ENCODE measurements at regions not wholly inside any gene's neighbourhood (a gene's known extent, or its start where the extent isn't known, plus 50 kb on each side); places are given as distances from the start of the nearest gene placed in this dataset.

DNA sequence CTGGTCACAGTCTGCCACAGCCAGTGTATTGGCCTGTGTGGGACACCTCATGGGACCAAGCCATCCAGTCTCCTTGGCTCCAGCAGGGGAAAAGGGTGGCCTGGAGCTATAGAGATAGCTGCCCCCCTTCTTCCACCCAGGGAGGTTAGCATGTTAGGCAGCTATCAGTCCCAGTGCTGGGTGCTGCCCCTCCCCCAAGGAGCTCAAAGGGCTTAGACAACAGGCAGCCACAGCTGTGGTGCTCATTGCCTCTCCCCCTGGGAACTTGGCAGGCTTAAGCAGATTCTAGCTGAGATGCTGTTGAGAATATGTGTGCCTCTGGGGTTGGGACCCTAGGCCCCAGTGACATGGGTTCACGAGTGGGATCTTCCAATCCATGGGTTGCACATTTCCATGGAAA lies 226.0 kb upstream of the PTGER4 start:
- no peaks in the 10 kb centered on the region for H3K4me1 Mint-ChIP-seq (ENCODE audit: low read depth)
- TF ChIP-seq, protein P1, sequence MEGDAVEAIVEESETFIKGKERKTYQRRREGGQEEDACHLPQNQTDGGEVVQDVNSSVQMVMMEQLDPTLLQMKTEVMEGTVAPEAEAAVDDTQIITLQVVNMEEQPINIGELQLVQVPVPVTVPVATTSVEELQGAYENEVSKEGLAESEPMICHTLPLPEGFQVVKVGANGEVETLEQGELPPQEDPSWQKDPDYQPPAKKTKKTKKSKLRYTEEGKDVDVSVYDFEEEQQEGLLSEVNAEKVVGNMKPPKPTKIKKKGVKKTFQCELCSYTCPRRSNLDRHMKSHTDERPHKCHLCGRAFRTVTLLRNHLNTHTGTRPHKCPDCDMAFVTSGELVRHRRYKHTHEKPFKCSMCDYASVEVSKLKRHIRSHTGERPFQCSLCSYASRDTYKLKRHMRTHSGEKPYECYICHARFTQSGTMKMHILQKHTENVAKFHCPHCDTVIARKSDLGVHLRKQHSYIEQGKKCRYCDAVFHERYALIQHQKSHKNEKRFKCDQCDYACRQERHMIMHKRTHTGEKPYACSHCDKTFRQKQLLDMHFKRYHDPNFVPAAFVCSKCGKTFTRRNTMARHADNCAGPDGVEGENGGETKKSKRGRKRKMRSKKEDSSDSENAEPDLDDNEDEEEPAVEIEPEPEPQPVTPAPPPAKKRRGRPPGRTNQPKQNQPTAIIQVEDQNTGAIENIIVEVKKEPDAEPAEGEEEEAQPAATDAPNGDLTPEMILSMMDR (IDR thresholded peaks at IDR 0.05): no peak
- no peaks in the 10 kb centered on the region for H3K27me3 Mint-ChIP-seq (ENCODE audit: low read depth)
- H3K9me3 Mint-ChIP-seq (ENCODE audit: low read depth): peaks cover 38% of the 10 kb centered on the region
- no peak overlapping the region for H3K27ac Mint-ChIP-seq (ENCODE audit: unreplicated experiment)
- peak; percentile 51 for DNase-seq (ENCODE audit: low spot score)
- no peak overlapping the region for H3K4me3 Mint-ChIP-seq (ENCODE audit: unreplicated experiment)
- peaks cover 6% of the 10 kb centered on the region for H3K36me3 Mint-ChIP-seq (ENCODE audit: low read depth)

DNA sequence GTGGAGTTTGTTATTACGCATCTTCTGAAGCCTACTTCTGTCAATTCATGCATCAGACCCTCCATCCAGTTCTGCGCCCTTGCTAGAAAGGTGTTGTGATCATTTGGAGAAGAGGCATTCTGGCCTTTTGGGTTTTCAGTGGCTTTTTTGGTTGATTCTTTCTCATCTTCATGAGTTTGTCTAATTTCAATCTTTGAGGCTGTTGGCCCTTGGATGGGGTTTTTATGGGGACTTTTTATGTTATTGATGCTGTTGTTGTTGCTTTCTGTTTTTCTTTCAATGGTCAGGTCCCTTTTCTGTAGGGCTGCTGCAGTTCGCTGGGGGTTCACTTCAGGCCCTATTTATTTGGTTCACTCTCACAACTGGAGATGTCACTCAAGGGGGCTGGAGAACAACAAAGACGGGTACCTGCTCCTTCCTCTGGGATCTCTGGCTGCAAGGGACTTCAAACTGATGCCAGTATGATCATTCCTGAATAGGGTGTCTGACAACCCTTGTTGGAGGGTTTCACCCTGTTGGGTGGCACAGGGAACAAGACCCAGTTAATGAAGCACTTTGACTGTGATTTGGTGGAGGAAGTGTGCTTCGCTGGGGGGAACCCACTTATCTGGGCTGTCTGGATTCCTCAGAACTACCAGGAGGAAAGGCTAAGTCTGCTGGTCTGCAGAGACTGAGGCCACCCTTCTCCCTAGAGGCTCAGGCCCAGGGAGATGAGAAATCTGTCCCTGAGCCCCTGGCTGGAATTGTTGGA lies 226.7 kb upstream of the PTGER4 start:
- peaks cover 36% of the 10 kb centered on the region for H3K9me3 Mint-ChIP-seq (ENCODE audit: low read depth)
- TF ChIP-seq, protein P1 (IDR thresholded peaks at IDR 0.05): no peak
- H3K27me3 Mint-ChIP-seq (ENCODE audit: low read depth): no peaks in the 10 kb centered on the region
- no peak overlapping the region for H3K4me3 Mint-ChIP-seq (ENCODE audit: unreplicated experiment)
- H3K36me3 Mint-ChIP-seq (ENCODE audit: low read depth): peaks cover 7% of the 10 kb centered on the region
- no peak overlapping the region for H3K27ac Mint-ChIP-seq (ENCODE audit: unreplicated experiment)
- H3K4me1 Mint-ChIP-seq (ENCODE audit: low read depth): no peaks in the 10 kb centered on the region
- DNase-seq (ENCODE audit: low spot score): no peak

DNA sequence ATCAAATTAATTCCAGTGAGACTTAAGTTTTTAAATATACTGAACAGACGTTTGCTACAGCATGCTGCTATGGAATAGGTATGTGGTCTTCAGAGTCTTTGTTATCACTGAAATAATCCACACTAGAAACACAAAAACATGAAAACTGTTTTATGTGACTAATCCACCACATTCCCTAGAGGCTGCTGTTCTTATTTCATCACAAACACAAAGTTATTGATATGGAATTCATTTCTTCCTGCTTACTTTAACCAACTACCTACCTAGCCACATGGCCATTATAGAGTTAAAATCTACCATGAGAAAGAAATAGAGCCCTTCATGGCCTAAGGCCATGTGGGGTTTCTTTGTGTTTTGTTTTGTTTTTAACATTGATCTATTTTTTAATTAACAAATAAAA lies 232.3 kb upstream of the PTGER4 start:
- Mint-ChIP-seq H3K27me3 (ENCODE audit: low read depth) (no peaks in the 10 kb centered on the region), H3K9me3 (ENCODE audit: low read depth) (peaks cover 46% of the 10 kb centered on the region), H3K36me3 (ENCODE audit: low read depth) (peaks cover 9% of the 10 kb centered on the region), H3K27ac (ENCODE audit: unreplicated experiment) (no peak overlapping the region), H3K4me3 (ENCODE audit: unreplicated experiment) (no peak overlapping the region), H3K4me1 (ENCODE audit: low read depth) (peaks cover 13% of the 10 kb centered on the region)
- DNase-seq (ENCODE audit: low spot score): no peak
- TF ChIP-seq, protein P1 (IDR thresholded peaks at IDR 0.05): no peak

DNA sequence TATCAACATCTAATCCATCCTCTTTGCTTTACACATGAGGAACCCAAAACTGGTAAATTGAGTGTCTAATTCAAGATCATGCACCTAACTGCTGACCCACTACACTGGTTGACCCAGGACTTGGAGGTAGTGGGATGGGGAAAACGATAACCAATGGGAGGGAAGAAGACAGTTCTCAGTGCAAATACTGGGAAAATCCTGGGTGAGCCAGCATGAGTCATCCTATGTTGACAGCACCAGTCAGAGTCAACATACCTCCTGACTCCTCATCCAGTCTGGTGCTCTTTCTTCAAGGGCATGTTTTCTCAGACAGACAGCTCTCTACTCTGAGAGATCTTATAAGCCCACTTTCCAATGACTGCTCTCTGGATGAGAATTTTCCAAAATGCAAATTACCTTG lies 232.8 kb upstream of the PTGER4 start:
- no peak overlapping the region for H3K4me3 Mint-ChIP-seq (ENCODE audit: unreplicated experiment)
- peaks cover 6% of the 10 kb centered on the region for H3K36me3 Mint-ChIP-seq (ENCODE audit: low read depth)
- TF ChIP-seq, protein P1 (IDR thresholded peaks at IDR 0.05): no peak

DNA sequence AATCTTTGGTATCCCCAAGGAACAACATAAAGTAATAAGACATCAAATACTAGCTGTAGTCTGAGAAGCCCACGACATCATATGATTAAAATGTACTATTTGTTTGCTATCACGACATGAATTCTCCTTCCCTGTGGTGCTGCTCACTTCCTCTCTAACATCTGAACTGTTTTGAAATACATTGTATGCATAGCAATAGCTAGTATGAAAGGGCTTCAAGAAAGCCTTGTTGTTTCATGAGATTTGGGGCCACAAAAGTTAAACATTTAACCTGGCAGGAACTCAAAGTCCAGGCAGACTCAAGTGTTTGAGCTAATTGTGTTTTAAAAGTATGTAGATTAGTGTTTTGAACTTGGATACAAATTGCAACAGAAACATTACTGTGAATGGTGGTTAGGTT lies 237.4 kb upstream of the PTGER4 start:
- Mint-ChIP-seq H3K36me3 (ENCODE audit: low read depth) (peaks cover 2% of the 10 kb centered on the region), H3K27me3 (ENCODE audit: low read depth) (no peaks in the 10 kb centered on the region), H3K4me3 (ENCODE audit: unreplicated experiment) (no peak overlapping the region), H3K27ac (ENCODE audit: unreplicated experiment) (no peak overlapping the region), H3K4me1 (ENCODE audit: low read depth) (peaks cover 27% of the 10 kb centered on the region), H3K9me3 (ENCODE audit: low read depth) (peaks cover 20% of the 10 kb centered on the region)
- no peak for DNase-seq (ENCODE audit: low spot score)
- TF ChIP-seq, protein P1 (IDR thresholded peaks at IDR 0.05): no peak

More for the DNA sequence above, 232.8 kb upstream of the PTGER4 start:
- peaks cover 42% of the 10 kb centered on the region for H3K9me3 Mint-ChIP-seq (ENCODE audit: low read depth)
- no peaks in the 10 kb centered on the region for H3K27me3 Mint-ChIP-seq (ENCODE audit: low read depth)
- peak overlapping the region; percentile 43 for H3K27ac Mint-ChIP-seq (ENCODE audit: unreplicated experiment)
- no peak for DNase-seq (ENCODE audit: low spot score)
- H3K4me1 Mint-ChIP-seq (ENCODE audit: low read depth): peaks cover 18% of the 10 kb centered on the region
